Hepatocyte (in vitro differentiated cells): ENCODE measurements at regions not wholly inside any gene's neighbourhood (a gene's known extent, or its start where the extent isn't known, plus 50 kb on each side); places are given as distances from the start of the nearest gene placed in this dataset.

ENCODE experiments used
- CTCF ChIP-seq: fragments of 200-600 bp; sonication (generic); IDR thresholded peaks from 2 replicates; pipeline ENCODE4 v1.5.1; 2016; ENCODE audit warnings: antibody characterized with exemption, mild to moderate bottlenecking; ENCODE audit not compliant: poor library complexity
- EZH2 ChIP-seq: fragments of 200-600 bp; sonication (generic); IDR thresholded peaks from 2 replicates; pipeline ENCODE4 v1.6.1; 2016; ENCODE audit warnings: antibody characterized with exemption, mild to moderate bottlenecking, borderline replicate concordance
- EZH2phosphoT487 ChIP-seq: fragments of 200-600 bp; sonication (generic); IDR thresholded peaks from one replicate; pipeline ENCODE4 v1.6.1; 2018; ENCODE audit warnings: antibody characterized with exemption, mild to moderate bottlenecking, low read depth, moderate library complexity; ENCODE audit not compliant: unreplicated experiment, severe bottlenecking

GRCh38 chr6:4474810-4475209, 301.4 kb upstream of the CDYL start:
- TF ChIP-seq CTCF (no peak), EZH2 (no peak), EZH2phosphoT487 (no peak)
